Activated CD4-positive, alpha-beta T cell treated with anti-CD3 and anti-CD28 coated beads for 24 hours (primary cell): ENCODE measurements at regions not wholly inside any gene's neighbourhood (a gene's known extent, or its start where the extent isn't known, plus 50 kb on each side); places are given as distances from the start of the nearest gene placed in this dataset.
"Not testable (repeated sequence)": the region's sequence is repeated elsewhere in the genome, so short reads cannot be mapped to it uniquely, and the experiment has no call there.

Experiments used
- DNase-seq, 2 donors: peaks; one replicate each; pipeline ENCODE4 v3.0.0-alpha.2; 2020; ENCODE audit warnings: low read depth in 2 of 2

- no peak for DNase-seq
Measured at GRCh38 chr9:26789959-26790358, 102.6 kb downstream of the CAAP1 start.

- DNase-seq, result no peak
Measured at GRCh38 chr9:26786564-26786963, 106.0 kb downstream of the CAAP1 start.

GRCh38 chr9:26782899-26783298 is 109.7 kb downstream of the CAAP1 start:
- no peak for DNase-seq

GRCh38 chr9:26781906-26782305 is 110.7 kb downstream of the CAAP1 start:
- no peak for DNase-seq

DNA sequence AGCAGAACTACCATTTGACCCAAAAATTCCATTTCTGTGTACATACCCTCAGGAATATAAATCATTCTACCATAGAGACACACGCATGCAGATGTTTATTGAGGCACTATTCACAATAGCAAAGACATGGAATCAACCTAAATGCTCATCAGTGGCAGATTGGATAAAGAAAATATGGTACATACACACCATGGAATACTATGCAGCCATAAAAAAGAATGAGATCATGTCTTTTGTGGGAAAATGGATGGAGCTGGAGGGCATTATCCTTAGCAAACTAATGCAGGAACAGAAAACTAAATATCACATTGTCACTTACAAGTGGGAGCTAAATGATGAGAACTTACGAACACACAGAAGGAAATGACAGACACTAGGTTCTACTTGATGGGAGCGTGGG is 112.3 kb downstream of the CAAP1 start:
- not testable (repeated sequence) for DNase-seq

DNA sequence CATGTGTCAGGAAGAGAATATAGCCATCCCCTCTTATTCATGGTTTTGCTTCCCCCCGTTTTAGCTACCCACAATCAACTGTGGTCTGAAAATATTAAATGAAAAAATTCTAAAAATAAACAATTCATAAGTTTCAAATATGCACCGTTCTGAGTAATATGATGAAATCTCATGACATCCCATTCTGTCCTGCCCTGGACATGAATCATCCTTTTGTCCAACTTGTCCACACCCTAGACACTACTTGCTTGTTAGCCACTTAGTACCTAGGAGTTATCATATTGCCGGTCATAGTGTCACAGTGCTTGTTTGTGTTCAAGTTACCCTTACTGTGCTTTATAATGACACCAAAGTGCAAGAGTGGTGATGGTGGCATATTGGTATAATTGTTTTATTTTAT is 113.5 kb downstream of the CAAP1 start:
- DNase-seq, result no peak

- DNase-seq, result no peak
Measured at GRCh38 chr9:26775391-26775790, 117.2 kb downstream of the CAAP1 start.

DNA sequence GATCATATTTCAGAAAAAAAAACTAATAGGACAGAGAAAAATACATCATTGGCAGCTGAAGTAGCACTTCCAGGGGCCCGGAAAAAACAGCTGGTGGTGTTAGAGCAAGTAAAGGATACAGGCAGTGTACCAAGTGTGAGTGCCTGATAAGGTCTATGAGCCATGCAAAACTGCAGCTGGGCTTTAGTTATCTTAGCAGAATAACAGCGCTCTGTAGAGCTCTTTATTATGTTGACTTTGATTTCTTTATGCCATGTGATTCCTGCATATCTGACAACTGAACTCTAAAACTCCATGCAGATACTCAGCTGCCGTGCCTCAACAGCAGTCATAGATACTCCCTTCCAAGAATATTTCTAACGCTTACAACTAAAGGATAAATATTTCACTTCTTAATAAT is 119.5 kb downstream of the CAAP1 start:
- no peak for DNase-seq

- DNase-seq, result no peak
Measured at GRCh38 chr9:26770821-26771220, 121.8 kb downstream of the CAAP1 start.

DNA sequence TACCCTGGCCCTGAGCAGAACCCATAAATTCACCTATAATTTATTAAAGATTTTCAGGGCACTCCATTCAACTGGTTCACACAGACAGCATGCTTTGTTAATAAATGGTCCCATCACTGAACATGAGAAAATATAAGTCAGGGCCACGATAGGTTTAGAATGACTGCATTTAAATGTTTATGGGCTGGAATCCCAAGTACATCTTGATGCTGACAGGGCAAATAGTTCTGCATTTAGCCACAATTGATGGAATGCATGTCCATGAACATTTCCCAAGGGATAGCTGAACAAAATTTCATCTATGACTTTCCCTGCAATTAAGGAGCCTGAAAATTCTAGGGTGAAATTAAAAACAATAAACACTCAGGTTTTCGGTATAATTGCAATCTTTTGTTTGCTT is 124.5 kb downstream of the CAAP1 start:
- no peak for DNase-seq

GRCh38 chr9:26760675-26761074 is 131.9 kb downstream of the CAAP1 start:
- no peak for DNase-seq

- DNase-seq, result no peak
Measured at GRCh38 chr9:26758655-26759054, 133.9 kb downstream of the CAAP1 start.

GRCh38 chr9:26756881-26757280 is 135.7 kb downstream of the CAAP1 start:
- no peak for DNase-seq

DNA sequence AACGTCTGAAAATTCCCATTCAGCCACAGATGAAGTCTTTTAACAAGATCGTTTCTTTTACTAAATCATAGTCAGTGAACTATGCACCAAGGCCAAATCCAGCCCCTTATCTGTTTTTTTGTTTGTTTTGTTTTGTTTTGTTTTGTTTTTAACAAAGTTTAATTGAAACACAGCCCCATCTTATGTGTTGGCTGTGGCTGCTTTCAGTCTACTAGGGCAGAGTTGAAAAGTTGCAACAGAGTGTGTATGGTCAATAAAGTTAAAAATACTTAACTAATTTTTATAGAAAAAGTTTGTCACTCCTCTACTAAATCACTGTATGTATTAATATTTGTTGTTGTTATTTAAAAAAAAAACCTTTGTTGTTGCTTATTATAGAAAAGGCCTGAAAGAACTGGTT is 137.1 kb downstream of the CAAP1 start:
- DNase-seq, result no peak

DNA sequence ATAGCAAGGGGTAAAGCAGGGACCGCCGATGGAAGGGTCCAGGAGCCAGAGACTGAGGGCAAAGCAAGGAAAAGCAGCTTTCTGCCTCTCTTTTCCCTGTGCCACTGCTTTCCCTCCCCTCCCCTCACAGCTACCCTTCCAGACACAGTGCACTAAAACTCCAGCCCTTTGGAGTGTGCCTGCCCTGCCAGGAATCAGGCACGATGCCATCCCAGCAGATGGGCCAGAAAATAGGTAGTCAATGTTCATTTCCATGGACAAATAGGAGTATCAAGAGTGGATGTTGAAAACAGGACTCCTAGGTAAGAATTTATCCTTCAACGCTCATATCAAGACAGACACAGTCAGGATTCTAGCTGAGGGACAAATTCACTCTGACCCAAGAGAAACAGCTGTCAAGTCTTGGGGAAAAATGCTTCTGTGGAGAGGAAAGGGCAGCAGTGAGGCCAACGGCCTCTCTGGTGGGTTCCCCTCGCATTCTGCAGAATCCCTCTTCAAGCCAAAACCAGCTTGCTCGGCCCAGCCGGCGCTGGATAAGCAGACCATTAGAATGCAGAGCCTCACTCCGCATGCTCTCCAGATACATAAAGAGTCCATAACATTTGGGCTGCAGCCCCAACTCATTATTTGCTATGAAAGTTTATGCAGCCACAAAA is 138.0 kb downstream of the CAAP1 start:
- no peak for DNase-seq

DNA sequence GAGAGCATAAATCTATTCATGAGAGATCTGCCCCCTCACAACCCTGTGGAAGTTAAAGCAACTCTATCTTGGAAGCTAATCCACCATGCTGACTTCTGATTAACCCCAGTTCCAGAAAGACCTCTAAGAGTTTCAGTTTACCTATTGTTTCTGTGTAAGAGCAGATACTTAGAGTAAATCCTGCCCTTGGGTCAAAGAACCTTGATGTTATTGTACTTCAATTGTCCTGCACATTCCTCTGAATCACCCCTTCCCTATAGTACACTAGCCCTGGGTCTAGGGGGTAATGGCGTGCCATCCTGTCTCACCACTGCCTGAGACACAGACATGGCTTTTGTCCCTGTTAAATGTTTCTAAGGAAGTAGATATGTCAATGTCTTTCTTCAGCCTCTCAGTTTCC is 138.6 kb downstream of the CAAP1 start:
- DNase-seq, result no peak

DNA sequence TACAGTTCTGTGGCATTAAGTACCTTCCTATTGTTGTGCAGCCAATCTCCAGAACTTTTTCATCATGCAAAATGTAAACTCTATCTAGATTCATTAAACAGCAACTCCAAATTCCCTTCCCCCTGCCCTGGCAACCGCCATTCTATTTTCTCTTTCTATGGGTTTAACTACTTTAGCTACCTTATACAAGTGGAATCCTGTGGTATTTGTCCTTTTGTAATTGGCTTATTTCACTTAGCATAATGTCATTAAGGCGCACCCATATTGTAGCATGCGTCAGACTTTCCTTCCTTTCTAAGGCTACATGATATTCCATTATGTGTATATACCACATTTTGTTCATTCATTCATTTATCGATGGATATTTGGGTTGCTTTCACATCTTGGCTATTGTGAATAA is 142.4 kb downstream of the CAAP1 start:
- DNase-seq, result no peak

DNA sequence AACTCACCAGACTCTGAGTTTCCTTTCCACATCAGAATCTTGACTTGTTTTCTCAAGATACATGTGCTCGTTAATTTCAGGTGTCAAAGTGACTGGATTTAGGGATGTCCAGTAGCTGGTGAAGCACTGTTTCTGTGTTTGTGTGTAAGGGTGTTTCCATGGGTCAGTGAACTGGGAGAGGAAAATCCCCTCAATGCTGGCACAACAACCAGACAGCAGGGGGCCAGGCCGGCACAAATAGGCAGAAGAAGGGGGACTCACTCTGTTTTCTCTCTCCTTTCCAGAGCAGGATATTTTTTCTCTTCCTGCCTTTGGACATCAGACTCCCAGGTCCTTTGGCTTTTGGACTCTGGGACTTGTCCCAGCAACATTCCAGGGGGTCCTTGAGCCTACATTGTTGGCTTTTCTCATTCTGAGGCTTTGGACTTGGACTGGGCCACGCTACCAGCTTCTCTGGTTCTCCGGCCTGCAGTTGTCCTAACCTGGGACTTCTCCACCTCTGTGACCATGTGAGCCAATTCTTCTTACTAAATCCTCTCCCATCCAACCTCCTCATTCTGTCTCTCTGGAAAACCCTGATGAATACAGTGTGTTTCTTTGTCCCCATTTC is 144.0 kb downstream of the CAAP1 start:
- no peak for DNase-seq

DNA sequence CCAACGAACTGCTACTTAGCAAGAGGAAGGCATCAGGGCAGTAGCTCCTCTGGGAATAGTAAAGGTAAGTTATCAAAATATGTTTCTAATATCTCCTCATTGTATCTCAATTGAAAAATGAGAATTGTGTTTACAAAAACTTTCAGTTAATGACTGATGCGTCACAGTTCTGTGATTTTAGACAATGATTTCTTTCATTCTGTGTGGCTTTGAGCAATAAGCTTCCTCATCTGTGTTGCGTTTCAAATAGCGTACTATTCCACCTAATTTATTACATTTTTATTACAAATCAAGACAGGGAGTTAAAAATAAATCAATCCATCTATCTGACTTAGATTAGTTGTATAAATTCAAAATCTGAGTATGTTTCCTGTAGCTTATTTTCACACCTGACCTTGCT is 145.0 kb downstream of the CAAP1 start:
- no peak for DNase-seq

GRCh38 chr9:26746357-26747072 is 146.1 kb downstream of the CAAP1 start:
- no peak for DNase-seq

- no peak for DNase-seq
Measured at GRCh38 chr9:26745111-26745510, 147.5 kb downstream of the CAAP1 start.

DNA sequence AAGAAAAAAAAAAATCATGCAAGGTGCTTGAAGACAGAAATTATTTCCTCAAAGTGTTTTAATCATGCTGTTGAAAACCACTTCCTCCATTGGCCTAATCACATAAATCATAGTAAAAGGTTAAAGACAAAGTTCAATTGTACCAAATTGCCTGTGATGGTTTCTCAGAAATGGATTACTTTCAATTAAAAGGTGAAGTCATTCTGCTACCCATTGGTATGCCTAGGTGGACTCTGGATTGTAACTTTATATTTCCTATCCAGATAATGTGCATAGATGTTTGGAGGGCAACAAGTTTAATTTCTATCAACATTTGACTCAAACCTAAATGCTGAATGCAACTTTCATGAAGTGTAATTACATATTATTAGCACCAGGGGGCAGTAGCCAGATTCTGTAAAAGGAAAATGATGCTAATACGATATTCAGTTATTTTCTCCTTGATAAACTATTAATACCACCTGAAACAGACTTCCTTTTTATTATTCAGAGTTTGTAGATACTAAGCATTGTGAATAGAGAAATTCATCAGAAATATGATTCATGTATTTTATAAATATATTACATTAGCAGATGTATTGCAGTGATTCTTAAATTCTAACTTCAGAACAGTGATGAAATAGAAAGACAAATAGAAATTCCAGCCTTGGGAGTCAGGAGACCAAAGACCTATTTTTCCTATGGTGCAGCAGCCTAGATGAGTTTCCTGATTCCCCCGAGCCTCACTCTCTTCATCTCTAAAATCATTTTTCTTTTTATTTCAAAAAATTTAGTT is 148.2 kb downstream of the CAAP1 start:
- no peak for DNase-seq
